ENCODE measurements at regions not wholly inside any gene's neighbourhood (a gene's known extent, or its start where the extent isn't known, plus 50 kb on each side); places are given as distances from the start of the nearest gene placed in this dataset.

- WGBS, 2 donors: 82 to 85% methylated on average over 2 of the region's 2 CpGs
- Histone ChIP-seq H3K36me3 (ENCODE audit: control insufficient read depth in 1 of 2, insufficient read depth in 2 of 2, low read length in 1 of 2) (no peaks in the 10 kb centered on the region), H3K9me3 (ENCODE audit: control insufficient read depth, low read length) (no peaks in the 10 kb centered on the region), H3K4me1 (ENCODE audit: control insufficient read depth in 1 of 2, insufficient read depth in 2 of 2, low read length in 2 of 2) (no peaks in the 10 kb centered on the region), H3K27ac (ENCODE audit: low read depth in 1 of 2, low read length in 2 of 2) (no peak overlapping the region), H3K27me3 (ENCODE audit: control insufficient read depth in 1 of 2, insufficient read depth in 2 of 2, low read length in 1 of 2) (no peaks in the 10 kb centered on the region), H3K4me3 (ENCODE audit: low read length in 2 of 2) (no peak overlapping the region)
- intact Hi-C loops (cut with DNase I): no loop called here
- no peak for DNase-seq
- ATAC-seq (ENCODE audit: low FRiP score): no peak
Measured at GRCh38 chr18:43949291-43949690, 672.0 kb upstream of the SYT4 start.

- ATAC-seq (ENCODE audit: low FRiP score) (no peak), DNase-seq (no peak)
- no peaks in the 10 kb centered on the region for H3K27me3 ChIP-seq (ENCODE audit: control insufficient read depth in 1 of 2, insufficient read depth in 2 of 2, low read length in 1 of 2)
- no peaks in the 10 kb centered on the region for H3K36me3 ChIP-seq (ENCODE audit: control insufficient read depth in 1 of 2, insufficient read depth in 2 of 2, low read length in 1 of 2)
- H3K27ac ChIP-seq (ENCODE audit: low read depth in 1 of 2, low read length in 2 of 2): no peak overlapping the region
- H3K4me3 ChIP-seq (ENCODE audit: low read length in 2 of 2): no peak overlapping the region
- no peaks in the 10 kb centered on the region for H3K9me3 ChIP-seq (ENCODE audit: control insufficient read depth, low read length)
- intact Hi-C loops (cut with DNase I): no loop called here
- 74 to 85% methylated on average over 3 of the region's 3 CpGs for WGBS, 2 donors
- H3K4me1 ChIP-seq (ENCODE audit: control insufficient read depth in 1 of 2, insufficient read depth in 2 of 2, low read length in 2 of 2): no peaks in the 10 kb centered on the region
Measured at GRCh38 chr18:43950062-43950461, 672.8 kb upstream of the SYT4 start.

DNA sequence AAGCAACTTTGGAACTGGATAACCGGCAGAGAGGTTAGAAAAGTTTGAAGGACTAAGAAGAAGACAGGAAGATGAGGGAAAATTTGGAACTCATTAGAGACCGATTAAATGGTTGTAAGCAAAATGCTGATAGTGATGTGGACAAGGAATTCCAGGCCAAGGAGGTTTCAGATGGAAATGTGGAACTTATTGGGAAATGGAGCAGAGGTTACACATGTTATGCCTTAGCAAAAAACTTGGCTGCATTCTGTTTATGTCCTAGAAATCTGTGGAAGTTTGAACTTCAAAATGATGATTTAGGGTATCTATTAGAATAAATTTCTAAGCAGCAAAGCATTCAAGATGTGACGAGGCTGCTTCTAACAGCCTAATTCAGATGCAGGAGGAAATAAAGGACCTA is 675.1 kb upstream of the SYT4 start:
- ATAC-seq (ENCODE audit: low FRiP score): no peak
- intact Hi-C loops (cut with DNase I): no loop called here

GRCh38 chr18:43961722-43962121 is 684.4 kb upstream of the SYT4 start:
- no peaks in the 10 kb centered on the region for H3K9me3 ChIP-seq (ENCODE audit: control insufficient read depth, low read length)
- H3K36me3 ChIP-seq (ENCODE audit: control insufficient read depth in 1 of 2, insufficient read depth in 2 of 2, low read length in 1 of 2): no peaks in the 10 kb centered on the region
- DNase-seq (no peak), ATAC-seq (ENCODE audit: low FRiP score) (no peak)
- no peaks in the 10 kb centered on the region for H3K4me1 ChIP-seq (ENCODE audit: control insufficient read depth in 1 of 2, insufficient read depth in 2 of 2, low read length in 2 of 2)
- no peak overlapping the region for H3K4me3 ChIP-seq (ENCODE audit: low read length in 2 of 2)
- 59 to 66% methylated on average over 3 of the region's 3 CpGs for WGBS, 2 donors
- no peaks in the 10 kb centered on the region for H3K27me3 ChIP-seq (ENCODE audit: control insufficient read depth in 1 of 2, insufficient read depth in 2 of 2, low read length in 1 of 2)
- intact Hi-C loops (cut with DNase I): no loop called here
- no peak overlapping the region for H3K27ac ChIP-seq (ENCODE audit: low read depth in 1 of 2, low read length in 2 of 2)

More for the DNA sequence above, 675.1 kb upstream of the SYT4 start:
- no peak for DNase-seq
- Histone ChIP-seq H3K27me3 (ENCODE audit: control insufficient read depth in 1 of 2, insufficient read depth in 2 of 2, low read length in 1 of 2) (no peaks in the 10 kb centered on the region), H3K36me3 (ENCODE audit: control insufficient read depth in 1 of 2, insufficient read depth in 2 of 2, low read length in 1 of 2) (no peaks in the 10 kb centered on the region), H3K27ac (ENCODE audit: low read depth in 1 of 2, low read length in 2 of 2) (no peak overlapping the region), H3K4me1 (ENCODE audit: control insufficient read depth in 1 of 2, insufficient read depth in 2 of 2, low read length in 2 of 2) (no peaks in the 10 kb centered on the region), H3K9me3 (ENCODE audit: control insufficient read depth, low read length) (no peaks in the 10 kb centered on the region), H3K4me3 (ENCODE audit: low read length in 2 of 2) (no peak overlapping the region)
- WGBS, 2 donors: 89 to 92% methylated on average over 3 of the region's 3 CpGs

- Histone ChIP-seq H3K9me3 (ENCODE audit: control insufficient read depth, low read length) (no peaks in the 10 kb centered on the region), H3K27ac (ENCODE audit: low read depth in 1 of 2, low read length in 2 of 2) (no peak overlapping the region), H3K4me3 (ENCODE audit: low read length in 2 of 2) (no peak overlapping the region), H3K4me1 (ENCODE audit: control insufficient read depth in 1 of 2, insufficient read depth in 2 of 2, low read length in 2 of 2) (no peaks in the 10 kb centered on the region), H3K36me3 (ENCODE audit: control insufficient read depth in 1 of 2, insufficient read depth in 2 of 2, low read length in 1 of 2) (no peaks in the 10 kb centered on the region), H3K27me3 (ENCODE audit: control insufficient read depth in 1 of 2, insufficient read depth in 2 of 2, low read length in 1 of 2) (no peaks in the 10 kb centered on the region)
- DNase-seq (no peak), ATAC-seq (ENCODE audit: low FRiP score) (no peak)
- intact Hi-C loops (cut with DNase I): no loop called here
- 97 to 98% methylated on average over 1 of the region's 1 CpG for WGBS, 2 donors
Measured at GRCh38 chr18:43964666-43965065, 687.4 kb upstream of the SYT4 start.

DNA sequence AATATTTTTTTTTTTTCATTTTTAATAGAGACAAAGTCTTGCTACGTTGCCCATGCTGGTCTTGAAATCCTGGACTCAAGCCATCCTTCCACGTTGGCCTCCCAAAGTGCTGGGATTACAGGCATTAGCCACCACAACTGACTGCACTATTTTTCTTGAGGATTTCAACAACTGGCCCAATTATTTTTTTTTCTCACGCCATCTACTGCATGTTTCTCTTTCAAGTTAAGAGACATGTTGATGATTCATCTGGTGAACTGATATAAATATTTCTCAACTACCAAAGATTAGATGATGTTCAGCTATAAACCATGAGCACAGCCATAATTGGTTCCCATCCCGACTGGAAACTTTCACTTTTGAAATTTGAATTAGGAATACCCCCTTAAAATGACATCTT is 688.4 kb upstream of the SYT4 start:
- intact Hi-C loops (cut with DNase I): no loop called here
- Histone ChIP-seq H3K4me1 (ENCODE audit: control insufficient read depth in 1 of 2, insufficient read depth in 2 of 2, low read length in 2 of 2) (no peaks in the 10 kb centered on the region), H3K4me3 (ENCODE audit: low read length in 2 of 2) (no peak overlapping the region), H3K27me3 (ENCODE audit: control insufficient read depth in 1 of 2, insufficient read depth in 2 of 2, low read length in 1 of 2) (no peaks in the 10 kb centered on the region), H3K27ac (ENCODE audit: low read depth in 1 of 2, low read length in 2 of 2) (no peak overlapping the region), H3K36me3 (ENCODE audit: control insufficient read depth in 1 of 2, insufficient read depth in 2 of 2, low read length in 1 of 2) (no peaks in the 10 kb centered on the region), H3K9me3 (ENCODE audit: control insufficient read depth, low read length) (no peaks in the 10 kb centered on the region)
- no peak for DNase-seq
- no peak for ATAC-seq (ENCODE audit: low FRiP score)
- 64 to 71% methylated on average over 4 of the region's 4 CpGs for WGBS, 2 donors

DNA sequence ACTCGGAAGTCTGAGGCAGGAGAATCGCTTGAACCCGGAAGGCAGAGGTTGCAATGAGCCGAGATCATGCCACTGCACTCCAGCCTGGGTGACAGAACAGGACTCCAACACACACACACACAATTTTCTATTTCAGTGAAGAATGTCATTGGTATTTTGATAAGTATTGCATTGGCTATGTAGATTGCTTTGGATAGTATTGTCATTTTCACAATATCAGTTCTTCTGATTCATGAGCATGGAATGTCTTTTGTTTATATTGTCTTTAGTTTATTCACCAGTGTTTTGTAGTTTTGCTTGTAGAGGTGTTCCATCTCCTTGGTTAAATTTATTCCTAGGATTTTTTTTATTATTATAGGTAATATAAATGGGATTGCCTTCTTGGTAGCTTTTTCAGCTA is 693.4 kb upstream of the SYT4 start:
- Histone ChIP-seq H3K36me3 (ENCODE audit: control insufficient read depth in 1 of 2, insufficient read depth in 2 of 2, low read length in 1 of 2) (no peaks in the 10 kb centered on the region), H3K4me3 (ENCODE audit: low read length in 2 of 2) (no peak overlapping the region), H3K9me3 (ENCODE audit: control insufficient read depth, low read length) (no peaks in the 10 kb centered on the region), H3K27me3 (ENCODE audit: control insufficient read depth in 1 of 2, insufficient read depth in 2 of 2, low read length in 1 of 2) (no peaks in the 10 kb centered on the region), H3K27ac (ENCODE audit: low read depth in 1 of 2, low read length in 2 of 2) (no peak overlapping the region), H3K4me1 (ENCODE audit: control insufficient read depth in 1 of 2, insufficient read depth in 2 of 2, low read length in 2 of 2) (no peaks in the 10 kb centered on the region)
- WGBS, 2 donors: 93% methylated on average over 4 of the region's 4 CpGs
- intact Hi-C loops (cut with DNase I): no loop called here
- ATAC-seq (ENCODE audit: low FRiP score): no peak
- no peak for DNase-seq

GRCh38 chr18:43978174-43978573 is 700.9 kb upstream of the SYT4 start:
- no peak for ATAC-seq (ENCODE audit: low FRiP score)
- Histone ChIP-seq H3K27ac (ENCODE audit: low read depth in 1 of 2, low read length in 2 of 2) (no peak overlapping the region), H3K36me3 (ENCODE audit: control insufficient read depth in 1 of 2, insufficient read depth in 2 of 2, low read length in 1 of 2) (no peaks in the 10 kb centered on the region), H3K27me3 (ENCODE audit: control insufficient read depth in 1 of 2, insufficient read depth in 2 of 2, low read length in 1 of 2) (no peaks in the 10 kb centered on the region), H3K4me3 (ENCODE audit: low read length in 2 of 2) (no peak overlapping the region), H3K4me1 (ENCODE audit: control insufficient read depth in 1 of 2, insufficient read depth in 2 of 2, low read length in 2 of 2) (no peaks in the 10 kb centered on the region), H3K9me3 (ENCODE audit: control insufficient read depth, low read length) (peaks cover 2% of the 10 kb centered on the region)
- intact Hi-C loops (cut with DNase I): no loop called here
- 75 to 82% methylated on average over 4 of the region's 4 CpGs for WGBS, 2 donors
- no peak for DNase-seq

DNA sequence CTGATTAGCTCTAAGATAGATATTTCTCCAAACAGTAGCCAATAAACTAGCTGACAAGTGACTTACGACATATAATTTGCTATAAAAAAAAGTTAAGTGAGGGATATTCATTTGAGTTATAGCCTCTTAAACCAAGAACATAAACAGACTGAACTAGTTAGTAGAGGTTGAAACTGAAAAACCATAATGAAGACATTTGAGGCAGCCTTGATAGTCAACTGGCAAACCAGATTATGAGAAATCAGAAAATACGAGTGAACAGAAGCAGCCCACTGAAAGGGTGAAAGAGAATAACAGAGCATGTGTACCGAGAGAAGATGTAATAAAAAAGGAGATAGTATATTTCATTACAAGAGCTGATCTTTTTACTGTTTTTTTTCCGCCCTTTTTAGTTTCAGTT is 698.1 kb upstream of the SETBP1 start:
- no peaks in the 10 kb centered on the region for H3K36me3 ChIP-seq (ENCODE audit: control insufficient read depth in 1 of 2, insufficient read depth in 2 of 2, low read length in 1 of 2)
- WGBS, 2 donors: 83 to 85% methylated on average over 4 of the region's 4 CpGs
- no peak overlapping the region for H3K4me3 ChIP-seq (ENCODE audit: low read length in 2 of 2)
- peaks cover 5% of the 10 kb centered on the region for H3K9me3 ChIP-seq (ENCODE audit: control insufficient read depth, low read length)
- no peak for DNase-seq
- intact Hi-C loops (cut with DNase I): no loop called here
- no peaks in the 10 kb centered on the region for H3K27me3 ChIP-seq (ENCODE audit: control insufficient read depth in 1 of 2, insufficient read depth in 2 of 2, low read length in 1 of 2)
- no peak overlapping the region for H3K27ac ChIP-seq (ENCODE audit: low read depth in 1 of 2, low read length in 2 of 2)
- no peak for ATAC-seq (ENCODE audit: low FRiP score)
- no peaks in the 10 kb centered on the region for H3K4me1 ChIP-seq (ENCODE audit: control insufficient read depth in 1 of 2, insufficient read depth in 2 of 2, low read length in 2 of 2)

All from aorta (tissue), 5 donors.